K562 (cell line): ENCODE measurements at regions not wholly inside any gene's neighbourhood (a gene's known extent, or its start where the extent isn't known, plus 50 kb on each side); places are given as distances from the start of the nearest gene placed in this dataset.

Source experiments
- BMI1 ChIP-seq: fragments of 150-350 bp; IDR thresholded peaks from 2 replicates; pipeline ENCODE4 v1.6.1; 2014; ENCODE audit warnings: low read length
- CHD7 ChIP-seq: fragments of 200-600 bp; sonication (generic); IDR thresholded peaks from one replicate; pipeline ENCODE4 v1.6.1; 2012; ENCODE audit warnings: mild to moderate bottlenecking, low read depth, low read length, inconsistent platforms
- CSDE1 ChIP-seq, 2 experiments: fragments of 450-650 bp; IDR thresholded peaks; 2 replicates each; pipeline ENCODE4 v1.6.1; 2016; ENCODE audit warnings: mild to moderate bottlenecking in 1 of 2
- ETV5 ChIP-seq: sonication (generic); formaldehyde crosslinking; IDR thresholded peaks from 2 replicates; pipeline ENCODE4 v1.4.0; 2020; ENCODE audit warnings: low read depth, mild to moderate bottlenecking, missing genetic modification reagents
- HMG20B ChIP-seq: fragments of 250-450 bp; sonication (Bioruptor Pico); IDR thresholded peaks from 2 replicates; pipeline ENCODE4 v1.5.0; 2021; ENCODE audit warnings: mild to moderate bottlenecking
- NFATC3 ChIP-seq: fragments of 450-650 bp; IDR thresholded peaks from 2 replicates; pipeline ENCODE4 v1.6.1; 2017; ENCODE audit warnings: mild to moderate bottlenecking
- SP2 ChIP-seq: IDR thresholded peaks from 2 replicates; pipeline ENCODE4 v1.6.1; 2011; ENCODE audit warnings: mild to moderate bottlenecking, low read depth, low read length, moderate library complexity; ENCODE audit not compliant: poor library complexity, severe bottlenecking; ENCODE audit errors: extremely low read depth
- ZNF398 ChIP-seq: fragments of 250-450 bp; sonication (Bioruptor Pico); IDR thresholded peaks from 2 replicates; pipeline ENCODE4 v1.8.0; 2021; ENCODE audit warnings: moderate library complexity, mild to moderate bottlenecking, inconsistent platforms
- ZSCAN29 ChIP-seq: fragments of 450-650 bp; IDR thresholded peaks from 2 replicates; pipeline ENCODE4 v1.6.1; 2017
- TF ChIP-seq, protein P1 (sequence below): fragments of 150-350 bp; conservative IDR thresholded peaks from 2 replicates; pipeline ENCODE4 v1.6.1; 2014; ENCODE audit warnings: low read length
- TF ChIP-seq, protein P2 (sequence below): fragments of 250-450 bp; sonication (Bioruptor Pico); IDR thresholded peaks from 2 replicates; pipeline ENCODE4 v1.5.0; 2022; ENCODE audit warnings: mild to moderate bottlenecking

DNA sequence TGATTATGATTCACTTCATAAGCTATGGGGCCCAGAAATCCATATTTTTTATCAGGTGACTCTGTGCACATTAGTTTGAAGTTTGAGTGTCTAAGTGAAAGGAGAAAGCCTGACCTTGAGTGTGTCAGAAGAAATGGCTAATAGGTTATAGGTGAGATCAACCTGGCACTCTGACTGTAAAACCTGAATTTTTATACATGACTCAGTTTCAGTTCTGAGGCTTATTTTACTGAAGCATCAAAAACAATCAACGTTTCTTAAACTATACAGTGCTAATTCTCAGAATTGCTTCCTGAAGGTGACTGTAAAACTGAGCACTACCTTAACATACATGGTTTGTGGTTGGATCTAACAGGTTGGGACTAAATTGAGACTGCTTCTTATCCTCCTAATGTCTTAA, 159.4 kb upstream of the AHR start (continued):
- TF ChIP-seq CHD7: no peak
- TF ChIP-seq NFATC3: no peak
- no peak for TF ChIP-seq CSDE1 (IDR thresholded peaks at IDR 0.05)
- no peak for TF ChIP-seq BMI1
- TF ChIP-seq HMG20B (CRISPR knock-in tag): no peak
- TF ChIP-seq ZSCAN29: no peak
- TF ChIP-seq ZNF398 (CRISPR knock-in tag): no peak
- TF ChIP-seq, protein P1, sequence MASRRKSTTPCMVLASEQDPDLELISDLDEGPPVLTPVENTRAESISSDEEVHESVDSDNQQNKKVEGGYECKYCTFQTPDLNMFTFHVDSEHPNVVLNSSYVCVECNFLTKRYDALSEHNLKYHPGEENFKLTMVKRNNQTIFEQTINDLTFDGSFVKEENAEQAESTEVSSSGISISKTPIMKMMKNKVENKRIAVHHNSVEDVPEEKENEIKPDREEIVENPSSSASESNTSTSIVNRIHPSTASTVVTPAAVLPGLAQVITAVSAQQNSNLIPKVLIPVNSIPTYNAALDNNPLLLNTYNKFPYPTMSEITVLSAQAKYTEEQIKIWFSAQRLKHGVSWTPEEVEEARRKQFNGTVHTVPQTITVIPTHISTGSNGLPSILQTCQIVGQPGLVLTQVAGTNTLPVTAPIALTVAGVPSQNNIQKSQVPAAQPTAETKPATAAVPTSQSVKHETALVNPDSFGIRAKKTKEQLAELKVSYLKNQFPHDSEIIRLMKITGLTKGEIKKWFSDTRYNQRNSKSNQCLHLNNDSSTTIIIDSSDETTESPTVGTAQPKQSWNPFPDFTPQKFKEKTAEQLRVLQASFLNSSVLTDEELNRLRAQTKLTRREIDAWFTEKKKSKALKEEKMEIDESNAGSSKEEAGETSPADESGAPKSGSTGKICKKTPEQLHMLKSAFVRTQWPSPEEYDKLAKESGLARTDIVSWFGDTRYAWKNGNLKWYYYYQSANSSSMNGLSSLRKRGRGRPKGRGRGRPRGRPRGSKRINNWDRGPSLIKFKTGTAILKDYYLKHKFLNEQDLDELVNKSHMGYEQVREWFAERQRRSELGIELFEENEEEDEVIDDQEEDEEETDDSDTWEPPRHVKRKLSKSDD: no peak
- TF ChIP-seq, protein P2, sequence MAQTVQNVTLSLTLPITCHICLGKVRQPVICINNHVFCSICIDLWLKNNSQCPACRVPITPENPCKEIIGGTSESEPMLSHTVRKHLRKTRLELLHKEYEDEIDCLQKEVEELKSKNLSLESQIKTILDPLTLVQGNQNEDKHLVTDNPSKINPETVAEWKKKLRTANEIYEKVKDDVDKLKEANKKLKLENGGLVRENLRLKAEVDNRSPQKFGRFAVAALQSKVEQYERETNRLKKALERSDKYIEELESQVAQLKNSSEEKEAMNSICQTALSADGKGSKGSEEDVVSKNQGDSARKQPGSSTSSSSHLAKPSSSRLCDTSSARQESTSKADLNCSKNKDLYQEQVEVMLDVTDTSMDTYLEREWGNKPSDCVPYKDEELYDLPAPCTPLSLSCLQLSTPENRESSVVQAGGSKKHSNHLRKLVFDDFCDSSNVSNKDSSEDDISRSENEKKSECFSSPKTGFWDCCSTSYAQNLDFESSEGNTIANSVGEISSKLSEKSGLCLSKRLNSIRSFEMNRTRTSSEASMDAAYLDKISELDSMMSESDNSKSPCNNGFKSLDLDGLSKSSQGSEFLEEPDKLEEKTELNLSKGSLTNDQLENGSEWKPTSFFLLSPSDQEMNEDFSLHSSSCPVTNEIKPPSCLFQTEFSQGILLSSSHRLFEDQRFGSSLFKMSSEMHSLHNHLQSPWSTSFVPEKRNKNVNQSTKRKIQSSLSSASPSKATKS: no peak
- TF ChIP-seq SP2: no peak
- TF ChIP-seq ETV5 (CRISPR knock-in tag): no peak
